HG03045 (cell line): ENCODE measurements at regions not wholly inside any gene's neighbourhood (a gene's known extent, or its start where the extent isn't known, plus 50 kb on each side); places are given as distances from the start of the nearest gene placed in this dataset.

Experiments used
- ATAC-seq: cut with Tn5 transposase; IDR thresholded peaks from one replicate; pipeline ENCODE4 v1.9.1; 2021; ENCODE audit warnings: mild to moderate bottlenecking, moderate library complexity; ENCODE audit not compliant: unreplicated experiment

- ATAC-seq, result no peak
Observed at GRCh38 chr2:176753205-176753604, 459.4 kb upstream of the HNRNPA3 start.

GRCh38 chr2:176753752-176754474, 458.7 kb upstream of the HNRNPA3 start:
- ATAC-seq, result no peak

GRCh38 chr2:176755537-176756135, 457.0 kb upstream of the HNRNPA3 start:
- no peak for ATAC-seq

DNA sequence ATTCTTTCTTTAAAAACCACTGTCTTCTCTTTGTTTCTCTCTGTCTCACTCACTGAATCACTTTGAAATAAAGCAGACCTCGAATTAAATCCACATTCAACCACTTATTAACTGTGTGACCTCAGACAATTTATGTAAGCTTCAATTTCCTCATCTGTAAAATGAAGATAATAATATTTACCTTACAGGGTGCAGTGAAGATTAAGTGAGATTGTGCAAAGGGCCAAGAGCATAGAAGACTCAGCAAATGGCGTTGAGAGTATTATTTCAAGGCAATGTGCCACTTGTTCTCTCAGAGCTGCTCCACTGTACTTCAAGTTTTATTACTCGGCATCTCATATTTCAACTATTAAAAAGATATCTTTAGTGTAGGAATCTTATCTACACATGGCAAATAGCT, 454.2 kb upstream of the HNRNPA3 start:
- no peak for ATAC-seq

- ATAC-seq, result no peak
Observed at GRCh38 chr2:176760439-176760838, 452.2 kb upstream of the HNRNPA3 start.

GRCh38 chr2:176763130-176763529, 449.5 kb upstream of the HNRNPA3 start:
- no peak for ATAC-seq

GRCh38 chr2:176763851-176764404, 448.7 kb upstream of the HNRNPA3 start:
- ATAC-seq, result peak; percentile 65

DNA sequence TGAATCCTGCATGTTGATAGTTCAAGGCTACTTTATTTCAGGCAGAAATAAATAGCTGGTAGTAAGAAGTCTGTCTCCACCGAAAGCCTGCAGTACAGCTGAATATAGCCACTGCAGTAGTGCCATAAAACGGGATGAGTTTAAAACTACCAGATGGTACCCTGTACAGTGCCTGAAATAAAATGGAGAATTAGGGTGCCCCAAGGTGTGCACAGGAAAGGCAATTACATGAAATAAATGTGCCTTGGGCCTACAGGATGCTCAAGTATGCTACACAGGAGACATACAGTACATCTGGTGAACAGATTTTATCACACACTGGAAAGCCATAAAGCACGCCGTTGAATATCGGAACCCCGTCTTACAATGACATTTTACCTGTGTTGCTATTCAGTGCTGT, 447.7 kb upstream of the HNRNPA3 start:
- no peak for ATAC-seq

DNA sequence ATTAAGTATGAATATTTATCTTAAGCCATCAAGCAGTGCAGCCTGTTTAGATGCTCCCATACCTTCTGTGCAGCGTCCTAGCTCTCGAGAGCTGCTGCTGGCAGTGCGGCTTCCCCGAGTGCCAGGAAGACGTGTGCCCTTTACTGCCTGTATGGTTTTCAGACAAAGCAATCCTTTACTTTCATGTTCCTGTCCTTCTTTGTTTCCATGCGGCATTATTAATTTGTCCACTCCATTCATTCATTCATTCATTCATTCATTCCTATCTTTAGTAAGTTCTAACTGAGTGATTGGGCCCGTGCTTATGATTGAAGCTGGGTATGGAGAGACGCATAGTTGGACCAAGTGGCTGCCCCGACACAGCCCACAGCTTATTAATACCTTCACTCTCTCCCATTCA, 446.6 kb upstream of the HNRNPA3 start:
- no peak for ATAC-seq

- no peak for ATAC-seq
Observed at GRCh38 chr2:176768185-176768584, 444.4 kb upstream of the HNRNPA3 start.

- no peak for ATAC-seq
Observed at GRCh38 chr2:176769021-176769420, 443.6 kb upstream of the HNRNPA3 start.

GRCh38 chr2:176769499-176770370, 442.9 kb upstream of the HNRNPA3 start:
- ATAC-seq, result no peak

- ATAC-seq, result no peak
Observed at GRCh38 chr2:176772816-176773215, 439.8 kb upstream of the HNRNPA3 start.

DNA sequence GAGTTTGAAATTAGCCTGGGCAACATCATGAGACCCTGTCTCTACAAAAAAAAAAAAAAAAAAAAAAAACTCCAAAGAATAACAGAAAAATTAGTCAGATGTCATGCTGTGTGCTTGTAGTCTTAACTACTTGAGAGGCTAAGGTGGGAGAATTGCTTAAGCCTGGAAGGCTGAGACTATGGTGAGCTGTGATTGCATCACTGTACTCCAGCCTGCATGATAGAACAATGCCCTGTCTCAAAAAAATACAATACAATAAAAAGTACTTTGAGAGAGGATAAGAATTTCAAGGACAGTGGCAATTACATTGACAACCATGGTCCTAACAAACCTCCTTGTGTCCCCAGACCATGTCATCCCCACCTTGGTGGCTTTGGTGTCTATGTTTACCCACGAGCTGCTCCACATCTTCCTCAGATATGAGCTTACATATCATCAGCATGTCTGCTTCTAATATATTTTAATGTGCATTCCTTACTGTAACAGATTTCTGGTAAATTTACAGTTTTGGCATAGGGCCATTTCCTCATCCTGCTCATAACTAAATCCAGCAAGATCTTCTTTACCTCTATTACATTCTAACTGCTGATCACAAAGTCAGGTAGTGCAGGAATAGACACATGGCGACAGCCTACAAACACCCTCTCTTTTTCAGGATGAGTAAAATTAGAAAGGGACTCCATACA, 437.7 kb upstream of the HNRNPA3 start:
- no peak for ATAC-seq

- ATAC-seq, result no peak
Observed at GRCh38 chr2:176777262-176777661, 435.3 kb upstream of the HNRNPA3 start.

DNA sequence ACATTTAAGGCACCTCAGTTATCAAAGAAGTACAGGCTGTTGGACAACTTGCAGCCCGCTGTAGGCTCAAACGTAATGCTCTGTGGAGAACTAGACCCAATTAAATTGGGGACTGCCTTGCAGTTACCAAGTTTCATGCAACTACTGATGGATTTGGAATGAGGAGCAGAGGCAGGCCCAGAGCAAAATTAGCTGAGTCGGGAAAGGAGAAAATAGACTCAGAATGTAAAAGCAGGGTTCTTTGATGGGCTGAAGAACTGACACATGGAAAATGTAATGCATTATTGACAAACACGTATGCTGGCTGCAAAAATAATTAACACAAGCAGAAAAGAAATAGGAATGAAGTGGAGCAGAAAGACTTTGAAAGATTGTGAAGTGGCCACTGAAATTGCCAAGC, 432.7 kb upstream of the HNRNPA3 start:
- no peak for ATAC-seq

DNA sequence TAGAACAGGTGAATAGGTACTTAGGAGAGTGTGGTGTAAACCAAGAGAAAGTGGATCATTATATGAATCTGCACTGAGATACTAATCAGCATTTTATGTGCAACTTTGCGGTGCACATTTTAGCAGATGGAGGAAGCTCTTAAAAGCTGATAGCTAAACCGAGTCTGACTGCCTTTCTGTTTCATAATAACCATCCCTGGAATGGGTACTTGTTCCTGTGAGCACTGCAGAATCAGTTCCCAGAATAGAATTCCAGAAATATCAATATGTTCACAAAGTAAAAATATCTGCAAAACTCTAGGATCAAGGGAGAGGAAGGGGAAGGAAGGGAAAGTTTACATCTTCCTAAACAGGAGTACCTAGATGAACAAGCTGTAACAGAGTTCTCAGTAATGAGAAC, 432.2 kb upstream of the HNRNPA3 start:
- no peak for ATAC-seq

DNA sequence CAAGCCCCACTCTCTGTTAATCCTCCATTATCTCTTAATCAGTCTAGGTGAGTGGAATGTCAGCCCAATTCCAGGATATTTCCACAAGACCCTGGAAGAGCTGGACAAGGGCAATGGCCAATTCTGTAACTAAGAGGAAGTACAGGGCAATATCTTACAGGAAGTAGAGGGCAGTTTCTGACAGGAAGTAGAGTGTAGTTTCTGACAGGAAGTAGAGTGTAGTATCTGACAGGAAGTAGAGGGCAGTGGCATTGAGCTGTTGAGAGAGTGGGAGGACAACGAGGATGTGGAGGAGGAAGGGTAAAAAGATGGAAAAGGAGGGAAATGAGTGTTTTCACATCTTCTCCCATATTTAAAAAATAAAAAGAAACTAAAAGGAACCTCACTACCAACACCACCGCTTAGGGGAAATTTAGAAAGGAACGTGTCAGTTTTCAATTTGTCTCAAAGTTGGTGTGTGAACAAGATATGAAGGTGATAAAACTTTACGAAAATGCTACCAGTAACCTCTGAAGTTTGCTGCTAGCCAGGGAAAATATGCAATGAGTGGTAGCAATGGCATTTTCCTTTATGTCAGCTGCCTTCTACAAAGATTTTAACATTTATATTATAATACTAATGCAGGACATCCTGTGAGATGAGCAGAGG, 430.9 kb upstream of the HNRNPA3 start:
- no peak for ATAC-seq

GRCh38 chr2:176784633-176785200, 427.9 kb upstream of the HNRNPA3 start:
- ATAC-seq, result no peak

DNA sequence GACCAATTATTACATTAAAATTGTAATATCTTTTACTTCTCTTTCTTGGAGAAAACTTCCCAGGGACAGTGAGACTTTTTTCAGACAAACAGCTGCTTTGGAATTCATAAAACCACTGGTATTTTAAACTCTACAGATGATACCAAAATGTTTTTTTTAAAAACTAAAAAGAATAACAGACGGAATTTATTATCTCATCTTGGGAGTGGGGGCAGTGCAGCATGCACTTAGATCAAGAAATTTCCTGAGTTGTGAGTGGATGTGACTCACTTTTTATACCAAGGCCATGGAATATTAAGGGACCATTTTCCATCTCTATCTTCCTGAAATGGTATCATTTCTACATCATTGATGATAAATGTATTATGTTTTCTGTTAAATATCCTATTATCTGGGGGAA, 422.8 kb upstream of the HNRNPA3 start:
- ATAC-seq, result no peak
